HG02943 (cell line): ENCODE measurements at regions not wholly inside any gene's neighbourhood (a gene's known extent, or its start where the extent isn't known, plus 50 kb on each side); places are given as distances from the start of the nearest gene placed in this dataset.

Source experiments
- ATAC-seq: cut with Tn5 transposase; IDR thresholded peaks from one replicate; pipeline ENCODE4 v1.9.1; 2021; ENCODE audit warnings: mild to moderate bottlenecking, low read depth, moderate library complexity; ENCODE audit not compliant: unreplicated experiment

GRCh38 chr10:131681656-131682055 lies 219.2 kb upstream of the PPP2R2D start:
- no peak for ATAC-seq

GRCh38 chr10:131682271-131682962 lies 218.4 kb upstream of the PPP2R2D start:
- ATAC-seq: no peak

- no peak for ATAC-seq
These were observed 217.4 kb upstream of the PPP2R2D start for GRCh38 chr10:131683281-131683861.

GRCh38 chr10:131683941-131684340 lies 216.9 kb upstream of the PPP2R2D start:
- no peak for ATAC-seq

GRCh38 chr10:131685007-131685406 lies 215.8 kb upstream of the PPP2R2D start:
- no peak for ATAC-seq

- no peak for ATAC-seq
These were observed 215.2 kb upstream of the PPP2R2D start for GRCh38 chr10:131685576-131685975.

- no peak for ATAC-seq
These were observed 213.9 kb upstream of the PPP2R2D start for GRCh38 chr10:131686781-131687420.

GRCh38 chr10:131688304-131688703 lies 212.5 kb upstream of the PPP2R2D start:
- ATAC-seq: no peak

GRCh38 chr10:131689016-131689415 lies 211.8 kb upstream of the PPP2R2D start:
- no peak for ATAC-seq

- no peak for ATAC-seq
These were observed 211.3 kb upstream of the PPP2R2D start for GRCh38 chr10:131689486-131689885.

GRCh38 chr10:131689954-131690757 lies 210.7 kb upstream of the PPP2R2D start:
- ATAC-seq: no peak

GRCh38 chr10:131690805-131691239 lies 210.0 kb upstream of the PPP2R2D start:
- no peak for ATAC-seq

GRCh38 chr10:131691481-131692090 lies 209.2 kb upstream of the PPP2R2D start:
- ATAC-seq: no peak

GRCh38 chr10:131692176-131692575 lies 208.6 kb upstream of the PPP2R2D start:
- ATAC-seq: no peak

- ATAC-seq: no peak
These were observed 208.0 kb upstream of the PPP2R2D start for GRCh38 chr10:131692686-131693334.

- no peak for ATAC-seq
These were observed 207.0 kb upstream of the PPP2R2D start for GRCh38 chr10:131693766-131694165.

- ATAC-seq: no peak
These were observed 206.5 kb upstream of the PPP2R2D start for GRCh38 chr10:131694168-131694780.

- ATAC-seq: no peak
These were observed 205.9 kb upstream of the PPP2R2D start for GRCh38 chr10:131694781-131695495.
